Fibroblast of lung (primary cell): ENCODE measurements at regions not wholly inside any gene's neighbourhood (a gene's known extent, or its start where the extent isn't known, plus 50 kb on each side); places are given as distances from the start of the nearest gene placed in this dataset.

Source experiments
- DNase-seq, 2 donors: peaks; one replicate each; pipeline versions ENCODE4 v3.0.0 to v3.0.0-alpha.2; 2010; ENCODE audit warnings: low read depth in 2 of 2
- H2AFZ ChIP-seq: 2 replicates; pipeline ENCODE4 v1.5.1; 2012; ENCODE audit warnings: low read length, control low read depth, inconsistent platforms
- H3K27ac ChIP-seq: 2 replicates; pipeline ENCODE4 v1.5.1; 2011; ENCODE audit warnings: low read length, control low read depth; ENCODE audit not compliant: insufficient read depth
- H3K27me3 ChIP-seq: 2 replicates; pipeline ENCODE4 v1.5.1; 2011; ENCODE audit warnings: mild to moderate bottlenecking, low read length; ENCODE audit not compliant: control insufficient read depth, insufficient read depth
- H3K36me3 ChIP-seq: 2 replicates; pipeline ENCODE4 v1.5.1; 2011; ENCODE audit warnings: low read length; ENCODE audit not compliant: control insufficient read depth, insufficient read depth
- H3K4me1 ChIP-seq: 2 replicates; pipeline ENCODE4 v1.5.1; 2011; ENCODE audit warnings: low read length; ENCODE audit not compliant: control insufficient read depth, insufficient read depth; ENCODE audit errors: extremely low read depth
- H3K4me2 ChIP-seq: 2 replicates; pipeline ENCODE4 v1.5.1; 2011; ENCODE audit warnings: low read length, control low read depth; ENCODE audit not compliant: insufficient read depth; ENCODE audit errors: extremely low read depth
- H3K4me3 ChIP-seq, 4 experiments: fragments of 200-600 bp in 1 of 4; sonication (generic) in 1 of 4; replicated peaks in 1 of 4; 2 replicates each; pipeline ENCODE4 v1.5.1; 2011 to 2016; ENCODE audit warnings: low read length in 4 of 4, low read depth in 3 of 4, mild to moderate bottlenecking in 3 of 4, control low read depth in 2 of 4, inconsistent platforms in 1 of 4, mixed read lengths in 1 of 4; ENCODE audit not compliant: insufficient read depth in 1 of 4; ENCODE audit errors: control extremely low read depth in 1 of 4
- H3K79me2 ChIP-seq: 2 replicates; pipeline ENCODE4 v1.5.1; 2012; ENCODE audit warnings: mild to moderate bottlenecking, low read length, inconsistent platforms; ENCODE audit not compliant: control insufficient read depth, insufficient read depth
- H3K9ac ChIP-seq: 2 replicates; pipeline ENCODE4 v1.5.1; 2011; ENCODE audit warnings: mild to moderate bottlenecking, low read length, control low read depth; ENCODE audit not compliant: insufficient read depth
- H3K9me3 ChIP-seq: 2 replicates; pipeline ENCODE4 v1.5.1; 2012; ENCODE audit warnings: low read depth, low read length; ENCODE audit not compliant: control insufficient read depth, insufficient read depth
- H4K20me1 ChIP-seq: 2 replicates; pipeline ENCODE4 v1.5.1; 2011; ENCODE audit warnings: low read length; ENCODE audit not compliant: control insufficient read depth, insufficient read depth; ENCODE audit errors: extremely low read depth
- EZH2 ChIP-seq: IDR thresholded peaks from 2 replicates; pipeline ENCODE4 v1.5.1; 2012; ENCODE audit warnings: low read length, control low read depth, mild to moderate bottlenecking; ENCODE audit errors: missing control alignments
- TF ChIP-seq, protein P1 (sequence below), 2 donors: IDR thresholded peaks in 1 of 2; conservative IDR thresholded peaks in 1 of 2; 1 replicate in 1 of 2; 2 replicates in 1 of 2; pipeline ENCODE4 v1.5.1; 2011 to 2012; ENCODE audit warnings: low read length in 2 of 2, control low read depth in 1 of 2, inconsistent platforms in 1 of 2, low read depth in 1 of 2, mild to moderate bottlenecking in 1 of 2

- Histone ChIP-seq H3K9me3 (no peaks in the 10 kb centered on the region), H3K4me3 (no peak overlapping the region), H3K36me3 (no peaks in the 10 kb centered on the region), H2AFZ (no peak overlapping the region), H3K4me1 (no peaks in the 10 kb centered on the region), H3K27me3 (no peaks in the 10 kb centered on the region), H3K79me2 (no peaks in the 10 kb centered on the region), H3K9ac (no peak overlapping the region), H3K4me2 (no peak overlapping the region), H4K20me1 (no peaks in the 10 kb centered on the region), H3K27ac (no peak overlapping the region)
- peak in 1 of 2 donors; percentile 54 for DNase-seq
- no peak for TF ChIP-seq EZH2
- TF ChIP-seq, protein P1, sequence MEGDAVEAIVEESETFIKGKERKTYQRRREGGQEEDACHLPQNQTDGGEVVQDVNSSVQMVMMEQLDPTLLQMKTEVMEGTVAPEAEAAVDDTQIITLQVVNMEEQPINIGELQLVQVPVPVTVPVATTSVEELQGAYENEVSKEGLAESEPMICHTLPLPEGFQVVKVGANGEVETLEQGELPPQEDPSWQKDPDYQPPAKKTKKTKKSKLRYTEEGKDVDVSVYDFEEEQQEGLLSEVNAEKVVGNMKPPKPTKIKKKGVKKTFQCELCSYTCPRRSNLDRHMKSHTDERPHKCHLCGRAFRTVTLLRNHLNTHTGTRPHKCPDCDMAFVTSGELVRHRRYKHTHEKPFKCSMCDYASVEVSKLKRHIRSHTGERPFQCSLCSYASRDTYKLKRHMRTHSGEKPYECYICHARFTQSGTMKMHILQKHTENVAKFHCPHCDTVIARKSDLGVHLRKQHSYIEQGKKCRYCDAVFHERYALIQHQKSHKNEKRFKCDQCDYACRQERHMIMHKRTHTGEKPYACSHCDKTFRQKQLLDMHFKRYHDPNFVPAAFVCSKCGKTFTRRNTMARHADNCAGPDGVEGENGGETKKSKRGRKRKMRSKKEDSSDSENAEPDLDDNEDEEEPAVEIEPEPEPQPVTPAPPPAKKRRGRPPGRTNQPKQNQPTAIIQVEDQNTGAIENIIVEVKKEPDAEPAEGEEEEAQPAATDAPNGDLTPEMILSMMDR (conservative IDR thresholded peaks at IDR 0.05 in 1 of 2, IDR thresholded peaks at IDR 0.05 in 1 of 2; ENCODE audit: low read depth in 1 of 2, low read length in 2 of 2) = no peak
These were observed 288.7 kb upstream of the CTSO start for GRCh38 chr4:156242390-156242789.

DNA sequence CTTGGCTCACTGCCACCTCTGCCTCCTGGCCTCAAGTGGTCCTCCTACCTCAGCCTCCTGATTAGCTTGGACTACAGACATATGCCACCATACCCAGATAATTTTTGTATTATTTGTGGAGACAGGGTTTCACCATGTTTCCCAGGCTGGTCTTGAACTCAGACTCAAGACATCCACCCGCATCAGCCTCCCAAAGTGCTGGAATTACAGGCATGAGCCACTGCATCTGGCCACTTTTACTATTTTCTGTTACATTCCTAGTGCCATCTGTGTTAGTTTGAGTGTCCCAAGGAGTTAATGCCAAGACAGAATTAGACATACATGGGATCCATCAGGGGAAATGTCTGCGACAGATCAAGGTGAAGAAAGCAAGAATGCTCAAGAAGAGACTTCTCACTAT is 288.2 kb upstream of the CTSO start:
- no peaks in the 10 kb centered on the region for H3K27me3 ChIP-seq
- no peak overlapping the region for H3K4me2 ChIP-seq
- DNase-seq = no peak
- no peaks in the 10 kb centered on the region for H4K20me1 ChIP-seq
- H3K4me3 ChIP-seq = no peak overlapping the region
- no peak overlapping the region for H2AFZ ChIP-seq
- H3K36me3 ChIP-seq = no peaks in the 10 kb centered on the region
- H3K79me2 ChIP-seq = no peaks in the 10 kb centered on the region
- H3K27ac ChIP-seq = no peak overlapping the region
- no peaks in the 10 kb centered on the region for H3K9me3 ChIP-seq
- TF ChIP-seq, protein P1 (conservative IDR thresholded peaks at IDR 0.05 in 1 of 2, IDR thresholded peaks at IDR 0.05 in 1 of 2; ENCODE audit: low read depth in 1 of 2, low read length in 2 of 2) = no peak
- TF ChIP-seq EZH2 = no peak
- no peaks in the 10 kb centered on the region for H3K4me1 ChIP-seq
- no peak overlapping the region for H3K9ac ChIP-seq

GRCh38 chr4:156238171-156238570 is 284.5 kb upstream of the CTSO start:
- no peaks in the 10 kb centered on the region for H3K9me3 ChIP-seq
- TF ChIP-seq, protein P1 (conservative IDR thresholded peaks at IDR 0.05 in 1 of 2, IDR thresholded peaks at IDR 0.05 in 1 of 2; ENCODE audit: low read depth in 1 of 2, low read length in 2 of 2) = no peak
- no peak for TF ChIP-seq EZH2
- no peaks in the 10 kb centered on the region for H3K79me2 ChIP-seq
- no peak overlapping the region for H3K4me3 ChIP-seq
- no peak overlapping the region for H3K4me2 ChIP-seq
- H4K20me1 ChIP-seq = no peaks in the 10 kb centered on the region
- H3K4me1 ChIP-seq = no peaks in the 10 kb centered on the region
- no peaks in the 10 kb centered on the region for H3K27me3 ChIP-seq
- no peak for DNase-seq
- H3K36me3 ChIP-seq = no peaks in the 10 kb centered on the region
- no peak overlapping the region for H3K9ac ChIP-seq
- H3K27ac ChIP-seq = no peak overlapping the region
- no peak overlapping the region for H2AFZ ChIP-seq
